Cardiac muscle cell (in vitro differentiated cells and primary cell): ENCODE measurements at regions not wholly inside any gene's neighbourhood (a gene's known extent, or its start where the extent isn't known, plus 50 kb on each side); places are given as distances from the start of the nearest gene placed in this dataset.

Experiments
- DNase-seq, 2 donors: peaks; one replicate each; pipeline versions ENCODE4 v3.0.0 to v3.0.0-alpha.2; 2010 to 2017; ENCODE audit warnings: low read depth in 1 of 2, low spot score in 1 of 2
- H3K27ac ChIP-seq: fragments of 200-600 bp; sonication (generic); 2 replicates; pipeline ENCODE4 v1.5.1; 2016
- H3K27me3 ChIP-seq: fragments of 200-600 bp; sonication (generic); 2 replicates; pipeline ENCODE4 v1.6.0; 2016; ENCODE audit warnings: control low read depth
- H3K36me3 ChIP-seq: fragments of 200-600 bp; sonication (generic); 2 replicates; pipeline ENCODE4 v1.5.1; 2016; ENCODE audit warnings: control low read depth
- H3K4me1 ChIP-seq: fragments of 200-600 bp; sonication (generic); 2 replicates; pipeline ENCODE4 v1.8.1; 2017; ENCODE audit warnings: low read depth, mild to moderate bottlenecking, mixed run types
- H3K4me3 ChIP-seq: fragments of 200-600 bp; sonication (generic); 2 replicates; pipeline ENCODE4 v1.5.1; 2016; ENCODE audit warnings: mild to moderate bottlenecking
- H3K9me3 ChIP-seq: fragments of 200-600 bp; sonication (generic); 2 replicates; pipeline ENCODE4 v1.5.1; 2017; ENCODE audit warnings: low read depth, mild to moderate bottlenecking, control low read depth
- CTCF ChIP-seq: IDR thresholded peaks from 2 replicates; pipeline ENCODE4 v1.5.1; 2012; ENCODE audit warnings: low read depth, mild to moderate bottlenecking, low read length

GRCh38 chr5:111639912-111640311, 117.1 kb downstream of the NREP start:
- no peak overlapping the region for H3K27ac ChIP-seq
- no peak for DNase-seq
- no peak overlapping the region for H3K4me3 ChIP-seq
- no peak for TF ChIP-seq CTCF
- H3K9me3 ChIP-seq: no peaks in the 10 kb centered on the region
- H3K4me1 ChIP-seq: no peaks in the 10 kb centered on the region
- no peaks in the 10 kb centered on the region for H3K27me3 ChIP-seq
- H3K36me3 ChIP-seq: no peaks in the 10 kb centered on the region

GRCh38 chr5:111636736-111637135, 120.3 kb downstream of the NREP start:
- H3K9me3 ChIP-seq: no peaks in the 10 kb centered on the region
- DNase-seq: no peak
- no peaks in the 10 kb centered on the region for H3K4me1 ChIP-seq
- no peak overlapping the region for H3K4me3 ChIP-seq
- no peaks in the 10 kb centered on the region for H3K36me3 ChIP-seq
- TF ChIP-seq CTCF: no peak
- H3K27me3 ChIP-seq: no peaks in the 10 kb centered on the region
- no peak overlapping the region for H3K27ac ChIP-seq

- TF ChIP-seq CTCF: no peak
- no peaks in the 10 kb centered on the region for H3K27me3 ChIP-seq
- no peak overlapping the region for H3K4me3 ChIP-seq
- no peaks in the 10 kb centered on the region for H3K9me3 ChIP-seq
- H3K4me1 ChIP-seq: no peaks in the 10 kb centered on the region
- no peaks in the 10 kb centered on the region for H3K36me3 ChIP-seq
- peak in 1 of 2 donors; percentile 67 for DNase-seq
- no peak overlapping the region for H3K27ac ChIP-seq
These were observed 121.0 kb downstream of the NREP start for GRCh38 chr5:111635916-111636570.

GRCh38 chr5:111635151-111635902, 121.7 kb downstream of the NREP start:
- no peak overlapping the region for H3K4me3 ChIP-seq
- no peak overlapping the region for H3K27ac ChIP-seq
- no peak for TF ChIP-seq CTCF
- H3K9me3 ChIP-seq: no peaks in the 10 kb centered on the region
- no peaks in the 10 kb centered on the region for H3K36me3 ChIP-seq
- H3K27me3 ChIP-seq: no peaks in the 10 kb centered on the region
- no peaks in the 10 kb centered on the region for H3K4me1 ChIP-seq
- DNase-seq: peak in 1 of 2 donors; percentile 15

- Histone ChIP-seq H3K9me3 (no peaks in the 10 kb centered on the region), H3K27me3 (no peaks in the 10 kb centered on the region), H3K27ac (no peak overlapping the region), H3K4me1 (no peaks in the 10 kb centered on the region), H3K36me3 (no peaks in the 10 kb centered on the region), H3K4me3 (no peak overlapping the region)
- no peak for DNase-seq
- no peak for TF ChIP-seq CTCF
These were observed 119.0 kb upstream of the STARD4 start for GRCh38 chr5:111631328-111631727.
